ENCODE measurements at regions not wholly inside any gene's neighbourhood (a gene's known extent, or its start where the extent isn't known, plus 50 kb on each side); places are given as distances from the start of the nearest gene placed in this dataset.

DNA sequence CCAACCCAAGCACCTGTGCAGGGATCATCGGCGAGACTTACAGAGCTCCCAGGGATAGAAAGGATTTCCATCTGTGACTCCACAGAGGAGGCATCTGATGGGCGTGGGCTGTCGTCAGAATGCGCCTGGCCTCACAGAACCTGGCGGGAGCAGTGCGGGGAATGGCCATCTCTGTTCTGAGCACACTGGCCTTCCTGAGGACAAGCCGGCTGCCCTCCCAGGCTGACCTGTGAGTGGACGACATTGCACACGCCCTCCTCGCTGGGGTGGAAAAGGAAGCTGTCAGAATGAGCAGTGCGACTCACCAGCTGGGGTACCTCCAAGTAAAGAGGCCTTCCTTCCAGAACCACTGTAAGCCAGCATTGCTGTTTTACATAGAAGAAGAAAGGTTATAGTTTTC, 234.6 kb upstream of the PITRM1 start:
- H4K5ac ChIP-seq (ENCODE audit: low read depth, low read length): no peak overlapping the region
- dilution Hi-C loops (cut with HindIII; ENCODE audit: low sequenced_read_pairs, unreplicated experiment): no loop called here
- intact Hi-C loops (cut with micrococcal nuclease): no loop called here
- ChIA-PET CTCF (no interaction called here), POLR2A (ENCODE audit: unreplicated experiment) (no interaction called here)
- no peak overlapping the region for H2BK20ac ChIP-seq (ENCODE audit: low read depth, low read length)
- TF ChIP-seq RFX5 (IDR thresholded peaks at IDR 0.05; ENCODE audit: low read depth, low read length) (no peak), NFE2L2 (IDR thresholded peaks at IDR 0.05; ENCODE audit: low read depth, low read length) (no peak), MAZ (IDR thresholded peaks at IDR 0.05; ENCODE audit: borderline replicate concordance, low read depth, low read length) (no peak), USF2 (IDR thresholded peaks at IDR 0.05; ENCODE audit: low read depth, low read length) (no peak), MAFK (IDR thresholded peaks at IDR 0.05; ENCODE audit: low read depth, low read length) (no peak), ELK1 (IDR thresholded peaks at IDR 0.05; ENCODE audit: borderline replicate concordance, low read depth, low read length) (no peak), RCOR1 (IDR thresholded peaks at IDR 0.05; ENCODE audit: insufficient replicate concordance, low read length) (no peak), MXI1 (IDR thresholded peaks at IDR 0.05; ENCODE audit: borderline replicate concordance, low read depth, low read length) (no peak), POLR2A (IDR thresholded peaks at IDR 0.05; ENCODE audit: low read depth, low read length) (no peak)
- H4K20me1 ChIP-seq (ENCODE audit: insufficient read depth, low read length): no peaks in the 10 kb centered on the region
- H3K4me2 ChIP-seq (ENCODE audit: low read depth, low read length): no peak overlapping the region
- 0 out of 2 replicates have a peak overlapping the region, but pooled peaks have one; percentile 6 for H3K4ac ChIP-seq (ENCODE audit: low read depth, low read length)
- peaks cover 4% of the 10 kb centered on the region for H3K9me3 ChIP-seq (ENCODE audit: control insufficient read depth, insufficient read depth, low read length)
- peak overlapping the region; percentile 15 for H2AK9ac ChIP-seq (replicated peaks; ENCODE audit: low read depth, low read length, poor library complexity)
- BruUV-seq (replicated peaks): no TSS peak
- H3K36me3 ChIP-seq (ENCODE audit: control insufficient read depth, insufficient read depth, low read length): no peaks in the 10 kb centered on the region
- H4K8ac ChIP-seq (ENCODE audit: low read depth in 2 of 2, low read length in 2 of 2): no peak overlapping the region
- WGBS, 2 experiments (ENCODE audit: extremely low coverage in 2 of 2, insufficient read length in 1 of 2): 100% methylated on average over 1 of the region's 12 CpGs; no CpG with 5 or more reads in 1 of the 2 experiments
- DNase-seq (peak; percentile 71), ATAC-seq (ENCODE audit: low read depth) (peak; percentile 68)
- H3K79me1 ChIP-seq (ENCODE audit: low read depth in 1 of 2, low read length in 2 of 2): no peaks in the 10 kb centered on the region
- peaks cover 3% of the 10 kb centered on the region; the same call in 1 of the 2 replicates for H3K9me1 ChIP-seq (ENCODE audit: insufficient read depth, low read length)
- H3K27ac ChIP-seq (ENCODE audit: insufficient read depth, low read length): no peak overlapping the region
- H2BK5ac ChIP-seq (ENCODE audit: low read depth, low read length, poor library complexity, severe bottlenecking): no peak overlapping the region
- H3K4me3 ChIP-seq (ENCODE audit: insufficient read depth, low read depth, low read length): no peak overlapping the region
- in situ Hi-C loops (cut with MboI; ENCODE audit: low sequenced_read_pairs): no loop called here
- H3K27me3 ChIP-seq (ENCODE audit: control insufficient read depth, insufficient read depth, low read length): peaks cover 2% of the 10 kb centered on the region; the same call in 1 of the 2 replicates
- H3K14ac ChIP-seq (replicated peaks; ENCODE audit: low read depth, low read length): no peak overlapping the region
- no peak overlapping the region for H4K91ac ChIP-seq (ENCODE audit: insufficient read depth, low read depth, low read length)
- H3K18ac ChIP-seq (ENCODE audit: low read depth, low read length): no peak overlapping the region
- H3K4me1 ChIP-seq (ENCODE audit: control insufficient read depth, insufficient read depth, low read length): peaks cover 2% of the 10 kb centered on the region; the same call in 1 of the 2 replicates
- no peak overlapping the region for H3K23ac ChIP-seq (ENCODE audit: low read depth, low read length)
- H2BK15ac ChIP-seq (ENCODE audit: low read depth, low read length): no peak overlapping the region
- peak overlapping the region; percentile 51; the same call in 1 of the 2 replicates for H2AK5ac ChIP-seq (ENCODE audit: low read depth, low read length)
- no peak overlapping the region for H3K56ac ChIP-seq (ENCODE audit: extremely low read depth, insufficient read depth, low read length)
- no peak overlapping the region for H2BK120ac ChIP-seq (ENCODE audit: low read depth, low read length)
- no peak overlapping the region for H3K9ac ChIP-seq (ENCODE audit: low read depth, low read length)
- H2AFZ ChIP-seq (replicated peaks; ENCODE audit: low read length, poor library complexity): peak overlapping the region; percentile 65
